GM13976 (cell line): ENCODE measurements at regions not wholly inside any gene's neighbourhood (a gene's known extent, or its start where the extent isn't known, plus 50 kb on each side); places are given as distances from the start of the nearest gene placed in this dataset.

ENCODE experiments used
- DNase-seq: peaks from one replicate; pipeline ENCODE4 v3.0.0; 2012; ENCODE audit warnings: low spot score
- CTCF ChIP-seq: IDR thresholded peaks from 2 replicates; pipeline ENCODE4 v1.5.1; 2012; ENCODE audit warnings: borderline replicate concordance, mild to moderate bottlenecking; ENCODE audit not compliant: insufficient read depth; ENCODE audit errors: extremely low read depth, missing control alignments, control extremely low read depth
- in situ Hi-C: fragments of 300-500 bp; cut with MboI; formaldehyde crosslinking; loops from one replicate; pipeline ENCODE4 v1.12.0; 2022; ENCODE audit warnings: low sequenced_read_pairs, mixed read lengths, inconsistent platforms; ENCODE audit not compliant: unreplicated experiment

DNA sequence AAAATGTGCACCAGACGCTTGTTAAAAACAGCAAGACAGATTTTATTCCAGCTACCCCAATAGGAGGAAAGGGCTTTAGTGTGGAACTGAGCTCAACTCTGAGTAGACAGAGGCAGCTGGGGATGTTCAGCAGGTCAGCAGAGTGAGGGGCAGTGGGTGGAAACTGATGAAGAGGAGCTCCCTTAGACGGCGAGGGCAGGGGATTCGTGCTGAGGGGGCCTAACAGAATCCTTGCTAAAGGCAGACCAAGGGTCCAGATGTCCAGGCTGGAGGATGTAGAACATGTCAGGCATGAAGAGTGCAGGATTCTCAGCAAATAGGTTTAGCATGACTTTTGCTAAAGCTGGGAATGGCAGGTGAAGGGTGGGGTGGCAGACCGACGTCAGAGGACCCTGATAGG, 71.9 kb upstream of the OLFM1 start:
- in situ Hi-C loops = no loop called here
- DNase-seq = no peak
- TF ChIP-seq CTCF = no peak

GRCh38 chr9:135016037-135016640, 71.3 kb upstream of the OLFM1 start:
- no peak for TF ChIP-seq CTCF
- no peak for DNase-seq
- in situ Hi-C loops = no loop called here

- no peak for DNase-seq
- no peak for TF ChIP-seq CTCF
- in situ Hi-C loops = no loop called here
Measured at GRCh38 chr9:135016876-135017275, 70.6 kb upstream of the OLFM1 start.

DNA sequence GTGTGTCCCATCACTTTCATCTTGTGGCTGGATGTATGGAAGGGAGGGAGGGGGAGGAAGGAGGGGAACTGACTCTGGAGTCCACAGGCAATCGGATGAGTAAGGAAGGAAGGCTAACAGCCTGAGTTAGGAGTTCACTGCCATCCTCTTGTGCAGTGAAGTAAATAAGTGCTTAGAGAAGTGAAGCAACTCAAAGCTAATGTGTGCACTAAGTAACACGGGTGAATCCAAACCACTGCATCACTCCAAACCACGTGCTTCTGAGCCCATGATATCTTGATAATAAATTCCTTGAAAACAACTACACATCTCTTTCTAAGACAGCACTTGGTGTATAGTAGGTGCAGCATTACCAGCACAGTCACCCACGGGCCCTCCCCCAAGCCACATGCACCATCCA, 69.6 kb upstream of the OLFM1 start:
- no peak for TF ChIP-seq CTCF
- in situ Hi-C loops = no loop called here
- no peak for DNase-seq

GRCh38 chr9:135018306-135018915, 69.1 kb upstream of the OLFM1 start:
- no peak for TF ChIP-seq CTCF
- DNase-seq = no peak
- in situ Hi-C loops = no loop called here

DNA sequence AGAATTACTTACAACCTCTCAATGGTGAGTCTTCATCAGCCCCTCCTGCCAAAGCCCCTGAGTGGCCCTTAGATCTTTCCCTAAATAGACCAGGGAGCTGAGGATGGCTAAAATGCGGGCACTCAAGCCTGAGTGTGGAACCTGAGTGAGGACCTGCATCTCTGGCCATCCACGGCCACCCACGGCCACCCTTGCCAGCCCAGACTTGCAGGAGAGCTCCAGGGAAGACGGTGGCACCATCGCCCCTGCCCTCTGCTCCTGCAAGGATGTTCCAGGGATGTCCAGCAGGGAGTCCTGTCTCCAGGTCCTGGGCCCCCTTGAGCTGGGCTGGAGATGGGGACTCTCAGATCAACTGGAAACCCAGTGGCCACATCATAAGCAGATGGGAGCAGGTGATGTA, 68.2 kb upstream of the OLFM1 start:
- TF ChIP-seq CTCF = no peak
- no peak for DNase-seq
- in situ Hi-C loops = no loop called here
